ENCODE measurements at regions not wholly inside any gene's neighbourhood (a gene's known extent, or its start where the extent isn't known, plus 50 kb on each side); places are given as distances from the start of the nearest gene placed in this dataset.
"Not testable (repeated sequence)": the region's sequence is repeated elsewhere in the genome, so short reads cannot be mapped to it uniquely, and the experiment has no call there.

DNA sequence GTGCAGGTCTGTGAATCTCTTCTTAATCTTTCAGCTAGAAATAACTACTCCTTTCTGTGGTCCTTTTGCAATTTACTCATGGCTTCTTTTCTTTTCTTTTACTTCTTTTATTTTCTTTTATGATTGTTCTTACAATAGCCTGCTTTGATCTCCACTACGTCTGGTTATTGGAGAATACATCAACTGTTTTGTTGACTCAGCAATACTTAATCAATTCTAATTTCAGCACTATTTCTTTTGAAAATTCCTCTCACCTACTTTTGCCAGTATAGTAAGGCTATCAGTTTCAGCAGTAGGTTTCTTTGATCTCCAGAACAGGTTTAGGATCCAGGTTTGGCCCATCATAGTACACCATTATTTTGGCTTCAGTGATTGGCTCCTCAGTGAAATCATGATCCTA lies 111.8 kb upstream of the DPP10 start:
- TF ChIP-seq PAX5 (IDR thresholded peaks at IDR 0.05; ENCODE audit: insufficient read depth, low read length, severe bottlenecking), result no peak
- no peak for TF ChIP-seq POU2F2 (IDR thresholded peaks at IDR 0.05; ENCODE audit: low read depth, low read length)
- no peak for FAIRE-seq
- DNase-seq (ENCODE audit: insufficient read length, low spot score), result no peak

DNA sequence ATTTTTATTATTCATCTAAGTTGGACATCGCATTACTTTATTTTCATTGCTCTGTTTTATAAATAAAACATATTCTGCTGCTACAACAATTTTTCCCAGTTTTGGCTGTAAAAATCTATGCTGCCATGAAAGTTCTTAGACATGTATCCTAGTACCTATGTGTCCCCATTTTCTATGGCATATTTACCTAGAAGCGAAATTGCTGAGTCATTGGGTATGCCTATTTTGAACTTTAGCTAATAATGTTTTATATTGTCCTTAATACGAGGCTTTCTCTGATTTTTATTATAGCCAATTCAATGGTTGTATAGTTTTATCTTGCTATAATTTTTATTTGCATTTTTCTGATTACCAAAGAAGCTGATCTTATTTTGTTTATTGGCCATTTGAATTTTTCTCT lies 110.5 kb upstream of the DPP10 start:
- TF ChIP-seq SPI1 (IDR thresholded peaks at IDR 0.05; ENCODE audit: low read depth, low read length), result no peak
- no peak for TF ChIP-seq POLR2A (IDR thresholded peaks at IDR 0.05; ENCODE audit: low read depth, low read length)
- no peak for TF ChIP-seq PAX5 (IDR thresholded peaks at IDR 0.05; ENCODE audit: insufficient read depth, low read length, severe bottlenecking)
- TF ChIP-seq TAF1 (IDR thresholded peaks at IDR 0.05; ENCODE audit: low read depth, low read length), result no peak
- TF ChIP-seq POU2F2 (IDR thresholded peaks at IDR 0.05; ENCODE audit: low read depth, low read length), result no peak
- TF ChIP-seq POLR2AphosphoS5 (IDR thresholded peaks at IDR 0.05; ENCODE audit: low read depth, low read length), result no peak
- FAIRE-seq (no peak), DNase-seq (ENCODE audit: insufficient read length, low spot score) (no peak)

DNA sequence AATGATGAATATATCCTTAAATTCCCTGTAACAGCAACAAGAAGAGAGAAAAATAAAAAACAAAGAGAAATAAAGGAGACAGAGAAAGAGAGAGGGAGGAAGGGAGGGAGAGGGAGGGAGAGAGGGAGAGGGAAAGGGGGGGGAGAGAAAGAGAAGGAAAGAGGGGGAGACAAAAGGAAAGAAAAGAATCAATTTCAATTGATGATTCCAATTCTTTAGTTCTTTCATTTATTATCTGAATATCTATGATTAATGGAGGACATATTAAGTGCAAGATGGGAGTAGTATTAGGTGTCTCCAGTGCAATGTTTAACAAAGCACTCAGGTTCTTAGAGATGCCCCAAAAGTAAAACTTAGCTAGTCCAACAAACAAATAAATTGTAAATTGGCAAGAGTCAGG lies 97.2 kb upstream of the DPP10 start:
- TF ChIP-seq TAF1 (IDR thresholded peaks at IDR 0.05; ENCODE audit: low read depth, low read length) (no peak), POU2F2 (IDR thresholded peaks at IDR 0.05; ENCODE audit: low read depth, low read length) (no peak), POLR2AphosphoS5 (IDR thresholded peaks at IDR 0.05; ENCODE audit: low read depth, low read length) (no peak), PAX5 (IDR thresholded peaks at IDR 0.05; ENCODE audit: insufficient read depth, low read length, severe bottlenecking) (no peak), POLR2A (IDR thresholded peaks at IDR 0.05; ENCODE audit: low read depth, low read length) (no peak), SPI1 (IDR thresholded peaks at IDR 0.05; ENCODE audit: low read depth, low read length) (no peak)
- no peak for FAIRE-seq
- no peak for DNase-seq (ENCODE audit: insufficient read length, low spot score)

DNA sequence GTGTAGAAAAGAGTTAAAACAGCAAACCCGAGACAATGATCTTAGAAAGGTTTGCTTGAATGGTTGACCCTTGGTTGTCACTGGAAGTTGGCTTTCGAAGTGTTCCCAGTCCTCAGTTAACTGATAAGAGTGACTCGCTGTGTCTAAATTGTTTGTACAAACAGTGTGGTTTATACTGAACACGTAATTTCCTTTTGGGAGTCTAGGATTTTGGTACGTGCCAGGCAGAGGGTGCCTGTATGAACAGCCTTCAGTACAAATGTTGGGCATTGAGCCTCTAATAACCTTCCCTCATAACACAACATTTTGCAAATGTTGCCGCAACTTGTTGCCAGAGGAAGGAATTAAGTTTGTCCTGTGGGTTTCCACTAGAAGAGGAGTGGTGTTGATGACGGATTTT lies 95.8 kb upstream of the DPP10 start:
- DNase-seq (ENCODE audit: insufficient read length, low spot score), result no peak
- TF ChIP-seq TAF1 (IDR thresholded peaks at IDR 0.05; ENCODE audit: low read depth, low read length) (no peak), PAX5 (IDR thresholded peaks at IDR 0.05; ENCODE audit: insufficient read depth, low read length, severe bottlenecking) (no peak), POLR2A (IDR thresholded peaks at IDR 0.05; ENCODE audit: low read depth, low read length) (no peak), SPI1 (IDR thresholded peaks at IDR 0.05; ENCODE audit: low read depth, low read length) (no peak), POLR2AphosphoS5 (IDR thresholded peaks at IDR 0.05; ENCODE audit: low read depth, low read length) (no peak), POU2F2 (IDR thresholded peaks at IDR 0.05; ENCODE audit: low read depth, low read length) (no peak)
- FAIRE-seq, result no peak

DNA sequence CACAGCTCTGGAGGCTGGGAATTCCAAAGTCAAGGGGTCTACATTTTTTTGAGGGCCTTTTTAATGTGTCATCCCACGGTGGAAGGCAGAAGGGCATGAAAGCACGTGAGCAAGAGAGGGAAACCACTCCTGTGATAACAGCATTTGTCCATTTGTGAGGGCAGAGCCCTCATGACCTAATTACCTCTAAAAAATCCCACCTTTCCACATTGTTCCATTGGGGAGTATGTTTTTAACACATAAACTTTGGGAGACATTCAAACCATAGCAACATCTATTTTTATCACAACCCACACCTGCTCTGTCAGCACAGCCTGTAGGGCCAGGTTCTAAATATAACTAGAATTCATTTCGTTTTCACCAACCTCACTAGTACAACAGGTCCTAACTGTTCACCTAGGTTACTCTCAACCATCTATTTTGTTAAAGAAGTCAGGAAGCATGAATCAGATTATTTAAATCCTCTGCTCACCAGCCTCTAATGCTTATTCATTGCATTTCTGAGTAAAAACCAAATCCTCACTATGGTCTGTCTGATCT lies 92.2 kb upstream of the DPP10 start:
- TF ChIP-seq POLR2AphosphoS5 (IDR thresholded peaks at IDR 0.05; ENCODE audit: low read depth, low read length) (no peak), TAF1 (IDR thresholded peaks at IDR 0.05; ENCODE audit: low read depth, low read length) (no peak), POU2F2 (IDR thresholded peaks at IDR 0.05; ENCODE audit: low read depth, low read length) (no peak), PAX5 (IDR thresholded peaks at IDR 0.05; ENCODE audit: insufficient read depth, low read length, severe bottlenecking) (no peak)
- DNase-seq (ENCODE audit: insufficient read length, low spot score), result no peak
- FAIRE-seq, result no peak

DNA sequence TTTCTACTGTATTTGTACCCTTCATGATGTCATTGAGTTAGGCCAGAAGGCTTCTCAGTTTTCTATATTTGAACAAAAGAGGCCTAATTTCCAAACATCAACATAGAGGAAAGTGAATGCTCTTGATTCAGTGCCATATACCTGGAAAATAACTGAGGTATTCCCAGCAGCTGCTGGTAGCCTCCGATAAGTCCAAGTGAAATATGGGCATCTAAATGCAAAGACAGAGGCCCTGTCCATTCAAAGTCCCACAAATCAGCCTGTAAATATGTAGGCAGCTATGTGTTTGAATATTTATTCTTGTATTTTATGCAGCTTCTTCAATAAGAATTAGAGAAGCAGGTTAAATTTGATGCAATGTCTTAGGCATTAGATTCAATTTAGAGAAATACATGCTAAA lies 89.5 kb upstream of the DPP10 start:
- no peak for FAIRE-seq
- TF ChIP-seq POLR2AphosphoS5 (IDR thresholded peaks at IDR 0.05; ENCODE audit: low read depth, low read length) (no peak), PAX5 (IDR thresholded peaks at IDR 0.05; ENCODE audit: insufficient read depth, low read length, severe bottlenecking) (no peak), POLR2A (IDR thresholded peaks at IDR 0.05; ENCODE audit: low read depth, low read length) (no peak), POU2F2 (IDR thresholded peaks at IDR 0.05; ENCODE audit: low read depth, low read length) (no peak), TAF1 (IDR thresholded peaks at IDR 0.05; ENCODE audit: low read depth, low read length) (no peak), SPI1 (IDR thresholded peaks at IDR 0.05; ENCODE audit: low read depth, low read length) (no peak)

DNA sequence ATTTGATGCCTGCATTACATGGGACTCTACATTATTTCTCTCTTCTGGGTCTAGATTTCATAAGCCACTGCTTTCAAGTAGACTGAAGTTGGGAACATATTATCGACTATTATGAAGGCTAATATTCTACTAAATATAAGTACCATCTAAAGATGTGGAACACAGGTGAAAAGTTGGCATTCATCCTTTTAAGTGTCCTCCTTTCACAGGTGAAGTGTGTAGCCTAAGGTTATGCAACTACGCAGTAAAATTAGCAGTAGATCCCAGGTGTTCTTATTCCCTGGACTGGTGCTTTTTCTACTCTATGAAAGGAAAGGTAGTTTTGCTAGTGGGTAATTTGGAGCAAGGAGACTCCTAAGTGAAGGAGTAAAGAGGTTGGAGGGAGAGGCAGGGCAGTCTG lies 88.2 kb upstream of the DPP10 start:
- DNase-seq (ENCODE audit: insufficient read length, low spot score), result no peak
- no peak for FAIRE-seq
- TF ChIP-seq POLR2A (IDR thresholded peaks at IDR 0.05; ENCODE audit: low read depth, low read length) (no peak), POU2F2 (IDR thresholded peaks at IDR 0.05; ENCODE audit: low read depth, low read length) (no peak), POLR2AphosphoS5 (IDR thresholded peaks at IDR 0.05; ENCODE audit: low read depth, low read length) (no peak), SPI1 (IDR thresholded peaks at IDR 0.05; ENCODE audit: low read depth, low read length) (no peak), TAF1 (IDR thresholded peaks at IDR 0.05; ENCODE audit: low read depth, low read length) (no peak), PAX5 (IDR thresholded peaks at IDR 0.05; ENCODE audit: insufficient read depth, low read length, severe bottlenecking) (no peak)

More for the DNA sequence above, 89.5 kb upstream of the DPP10 start:
- no peak for DNase-seq (ENCODE audit: insufficient read length, low spot score)

DNA sequence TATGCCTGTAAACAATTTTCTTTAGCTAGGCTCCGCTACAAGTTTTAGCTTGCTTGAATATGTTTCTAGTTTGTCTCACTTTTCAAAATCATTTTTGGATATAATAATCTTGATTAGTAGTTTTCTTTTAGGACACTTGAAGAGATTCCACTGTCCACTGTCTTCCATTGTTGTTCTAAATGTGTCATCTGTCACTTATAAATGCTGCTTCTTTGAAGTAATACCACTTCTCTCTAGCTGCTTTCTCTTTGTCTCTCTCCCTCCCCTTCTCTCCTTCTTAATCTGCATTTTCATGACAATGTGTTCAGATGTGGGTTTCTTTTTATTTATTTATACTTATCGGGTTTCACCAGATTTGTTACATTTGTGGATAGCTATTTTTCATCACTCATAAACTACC lies 73.7 kb upstream of the DPP10 start:
- DNase-seq (ENCODE audit: insufficient read length, low spot score), result no peak
- no peak for TF ChIP-seq POLR2AphosphoS5 (IDR thresholded peaks at IDR 0.05; ENCODE audit: low read depth, low read length)
- TF ChIP-seq TAF1 (IDR thresholded peaks at IDR 0.05; ENCODE audit: low read depth, low read length), result no peak
- no peak for TF ChIP-seq POLR2A (IDR thresholded peaks at IDR 0.05; ENCODE audit: low read depth, low read length)
- TF ChIP-seq PAX5 (IDR thresholded peaks at IDR 0.05; ENCODE audit: insufficient read depth, low read length, severe bottlenecking), result no peak
- TF ChIP-seq POU2F2 (IDR thresholded peaks at IDR 0.05; ENCODE audit: low read depth, low read length), result no peak
- no peak for TF ChIP-seq SPI1 (IDR thresholded peaks at IDR 0.05; ENCODE audit: low read depth, low read length)
- FAIRE-seq, result no peak

DNA sequence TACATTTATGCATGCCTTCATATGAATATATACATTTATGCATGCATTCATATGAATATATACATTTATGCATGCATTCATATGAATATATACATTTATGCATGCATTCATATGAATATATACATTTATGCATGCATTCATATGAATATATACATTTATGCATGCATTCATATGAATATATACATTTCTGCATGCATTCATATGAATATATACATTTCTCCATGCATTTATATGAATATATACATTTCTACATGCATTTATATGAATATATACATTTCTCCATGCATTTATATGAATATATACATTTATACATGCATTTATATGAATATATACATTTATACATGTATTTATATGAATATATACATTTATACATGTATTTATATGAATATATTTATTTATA lies 70.7 kb upstream of the DPP10 start:
- not testable (repeated sequence) for FAIRE-seq

DNA sequence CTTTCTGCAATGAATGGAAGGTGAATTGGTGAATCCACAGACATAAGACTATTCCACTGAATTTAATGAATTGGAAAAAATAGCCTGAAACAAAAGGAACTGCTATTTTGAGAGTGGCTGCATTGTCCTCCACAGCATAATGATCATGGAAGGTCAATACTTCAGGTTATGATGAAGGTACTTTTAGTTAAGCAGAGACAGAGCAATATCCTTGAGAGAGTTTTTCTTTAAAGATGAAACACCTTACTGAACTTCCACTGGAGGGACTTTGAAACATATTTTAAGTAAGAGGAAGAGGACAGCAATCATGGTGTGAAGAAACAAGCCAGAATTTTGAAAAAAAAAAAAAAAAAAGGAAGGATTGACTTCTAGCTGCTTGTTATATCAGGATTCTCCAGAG lies 68.8 kb upstream of the DPP10 start:
- no peak for FAIRE-seq
- TF ChIP-seq POLR2AphosphoS5 (IDR thresholded peaks at IDR 0.05; ENCODE audit: low read depth, low read length), result no peak
- DNase-seq (ENCODE audit: insufficient read length, low spot score), result no peak

More for the DNA sequence above, 70.7 kb upstream of the DPP10 start:
- DNase-seq (ENCODE audit: insufficient read length, low spot score), result not testable (repeated sequence)

DNA sequence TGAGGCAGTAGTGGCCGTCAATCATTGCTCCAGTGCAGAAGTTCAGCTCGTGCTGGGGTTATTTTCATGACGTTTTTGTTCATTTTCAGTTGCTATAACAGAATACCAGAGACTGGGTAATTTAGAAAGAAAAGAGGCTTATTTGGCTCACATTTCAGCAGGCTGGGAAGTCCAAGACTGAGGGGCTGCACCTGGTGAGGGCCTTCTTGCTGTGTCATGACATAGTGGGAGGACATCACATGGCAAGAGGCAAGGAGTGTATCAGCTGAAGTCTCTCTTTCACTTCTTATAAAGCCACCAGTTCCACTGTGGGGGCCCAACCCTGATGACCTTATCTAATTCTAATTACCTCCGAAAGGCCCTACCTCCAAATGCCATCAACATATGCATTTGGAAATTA lies 58.0 kb upstream of the DPP10 start:
- TF ChIP-seq PAX5 (IDR thresholded peaks at IDR 0.05; ENCODE audit: insufficient read depth, low read length, severe bottlenecking) (no peak), POLR2A (IDR thresholded peaks at IDR 0.05; ENCODE audit: low read depth, low read length) (no peak), POU2F2 (IDR thresholded peaks at IDR 0.05; ENCODE audit: low read depth, low read length) (no peak), SPI1 (IDR thresholded peaks at IDR 0.05; ENCODE audit: low read depth, low read length) (no peak), POLR2AphosphoS5 (IDR thresholded peaks at IDR 0.05; ENCODE audit: low read depth, low read length) (no peak), TAF1 (IDR thresholded peaks at IDR 0.05; ENCODE audit: low read depth, low read length) (no peak)
- FAIRE-seq (no peak), DNase-seq (ENCODE audit: insufficient read length, low spot score) (no peak)
